HepG2 (cell line): ENCODE measurements at regions not wholly inside any gene's neighbourhood (a gene's known extent, or its start where the extent isn't known, plus 50 kb on each side); places are given as distances from the start of the nearest gene placed in this dataset.

Experiments
- ATAC-seq: fragments of 200-7000 bp; cut with Tn5 transposase; 3 replicates; pipeline ENCODE4 v1.9.1; 2020; ENCODE audit warnings: mild to moderate bottlenecking, moderate library complexity
- BruUV-seq: library from RNA; stranded (reverse); fragments of 400-500 nt; replicated peaks from 2 replicates; lab custom pipeline; 2021; lab: Mats Ljungman, UMichigan
- CTCF ChIA-PET: fragments of 300-600 bp; formaldehyde crosslinking; extraction: SDS; loops from one replicate; lab custom pipeline; 2021; ENCODE audit warnings: low total read pairs, inconsistent platforms, low intra/inter-chr PET ratio; lab: Yijun Ruan, JAX
- POLR2A ChIA-PET: fragments of 350-600 bp; sonication (Branson Sonifier 250); formaldehyde crosslinking; loops from one replicate; lab custom pipeline; 2020; ENCODE audit warnings: antibody characterized with exemption, inconsistent platforms; lab: Yijun Ruan, JAX
- DNase-seq: peaks from one replicate; pipeline ENCODE4 v3.0.0-alpha.2; 2015; ENCODE audit warnings: low spot score
- FAIRE-seq: peaks from 3 replicates; lab custom pipeline; 2011; peaks lifted over from hg19 to GRCh38; lab: Jason Lieb, UNC
- H2AFZ ChIP-seq: one replicate; pipeline ENCODE4 v1.6.1; 2011; ENCODE audit warnings: low read length, inconsistent platforms
- H3K27ac ChIP-seq: fragments of 300-600 bp; 3 replicates; pipeline ENCODE4 v1.8.0; 2011; ENCODE audit warnings: mixed run types, mild to moderate bottlenecking, mixed read lengths, low read length, inconsistent platforms; ENCODE audit not compliant: insufficient read depth; ENCODE audit errors: extremely low read length
- H3K27me3 ChIP-seq, 2 experiments: fragments of 200-600 bp in 1 of 2; 2 replicates in 1 of 2; 3 replicates in 1 of 2; pipeline versions ENCODE4 v1.6.0 to v1.8.0; 2011; ENCODE audit warnings: low read length in 2 of 2, mild to moderate bottlenecking in 2 of 2, moderate library complexity in 2 of 2, inconsistent platforms in 1 of 2; ENCODE audit not compliant: insufficient read depth in 2 of 2, control insufficient read depth in 1 of 2
- H3K36me3 ChIP-seq, 2 experiments: fragments of 200-600 bp in 1 of 2; replicated peaks in 1 of 2; 2 replicates in 1 of 2; 3 replicates in 1 of 2; pipeline versions ENCODE4 v1.5.1 to v1.8.0; 2011; ENCODE audit warnings: low read length in 2 of 2, inconsistent platforms in 1 of 2; ENCODE audit not compliant: insufficient read depth in 2 of 2, control insufficient read depth in 1 of 2
- H3K4me1 ChIP-seq: 2 replicates; pipeline ENCODE4 v1.5.1; 2012; ENCODE audit warnings: low read length, inconsistent platforms; ENCODE audit not compliant: insufficient read depth
- H3K4me2 ChIP-seq: 2 replicates; pipeline ENCODE4 v1.6.0; 2011; ENCODE audit warnings: low read depth, low read length, inconsistent platforms
- H3K4me3 ChIP-seq, 3 experiments: fragments of 200-600 bp in 1 of 3; sonication (generic), shearing (Covaris generic) in 1 of 3; replicated peaks in 1 of 3; 2 replicates each; pipeline ENCODE4 v1.5.1; 2011 to 2016; ENCODE audit warnings: low read length in 3 of 3, inconsistent platforms in 2 of 3, low read depth in 2 of 3, mild to moderate bottlenecking in 2 of 3, control low read depth in 1 of 3, mixed read lengths in 1 of 3; ENCODE audit not compliant: insufficient read depth in 1 of 3
- H3K79me2 ChIP-seq: one replicate; pipeline ENCODE4 v1.6.1; 2011; ENCODE audit warnings: low read length, inconsistent platforms; ENCODE audit not compliant: insufficient read depth
- H3K9ac ChIP-seq: 2 replicates; pipeline ENCODE4 v1.6.0; 2011; ENCODE audit warnings: mild to moderate bottlenecking, low read depth, low read length, inconsistent platforms; ENCODE audit not compliant: insufficient read depth
- H3K9me3 ChIP-seq: 2 replicates; pipeline ENCODE4 v1.5.1; 2012; ENCODE audit warnings: mild to moderate bottlenecking, low read length
- H4K20me1 ChIP-seq: 2 replicates; pipeline ENCODE4 v1.6.0; 2011; ENCODE audit warnings: inconsistent platforms, mild to moderate bottlenecking, low read length, moderate library complexity; ENCODE audit not compliant: insufficient read depth
- CEBPG ChIP-seq: IDR thresholded peaks from 2 replicates; pipeline ENCODE4 v1.6.1; 2016
- DDIT3 ChIP-seq: sonication (generic); formaldehyde crosslinking; IDR thresholded peaks from 2 replicates; pipeline ENCODE4 v1.4.0; 2020; ENCODE audit warnings: mild to moderate bottlenecking, missing genetic modification reagents
- GABPA ChIP-seq, 2 experiments: IDR thresholded peaks; 2 replicates each; pipeline ENCODE4 v1.6.1; 2011 to 2016; ENCODE audit warnings: low read depth in 2 of 2, low read length in 1 of 2, missing biosample characterization in 1 of 2, missing genetic modification characterization in 1 of 2
- GABPB1 ChIP-seq: IDR thresholded peaks from 2 replicates; pipeline ENCODE4 v1.6.1; 2016; ENCODE audit warnings: mild to moderate bottlenecking, missing genetic modification reagents, moderate library complexity, missing compliant biosample characterization
- HIVEP1 ChIP-seq: sonication (generic); formaldehyde crosslinking; IDR thresholded peaks from 2 replicates; pipeline ENCODE4 v1.4.0; 2020; ENCODE audit warnings: mild to moderate bottlenecking, missing genetic modification reagents
- HOXA3 ChIP-seq: sonication (generic); formaldehyde crosslinking; IDR thresholded peaks from 2 replicates; pipeline ENCODE4 v1.5.0; 2020; ENCODE audit warnings: missing genetic modification reagents
- HOXD1 ChIP-seq: sonication (generic); formaldehyde crosslinking; IDR thresholded peaks from 2 replicates; pipeline ENCODE4 v1.5.0; 2020; ENCODE audit warnings: missing genetic modification reagents
- ONECUT2 ChIP-seq: sonication (generic); formaldehyde crosslinking; IDR thresholded peaks from 2 replicates; pipeline ENCODE4 v1.4.0; 2020; ENCODE audit warnings: missing genetic modification reagents
- RORA ChIP-seq: sonication (generic); formaldehyde crosslinking; IDR thresholded peaks from 2 replicates; pipeline ENCODE4 v1.5.0; 2020; ENCODE audit warnings: mild to moderate bottlenecking, missing genetic modification reagents, moderate library complexity
- SETDB1 ChIP-seq: sonication (generic); formaldehyde crosslinking; IDR thresholded peaks from 2 replicates; pipeline ENCODE4 v1.5.1; 2020; ENCODE audit warnings: missing genetic modification reagents, mild to moderate bottlenecking, borderline replicate concordance
- SIN3B ChIP-seq: fragments of 150-350 bp; IDR thresholded peaks from 2 replicates; pipeline ENCODE4 v1.6.1; 2014; ENCODE audit warnings: low read length
- SP5 ChIP-seq: IDR thresholded peaks from 2 replicates; pipeline ENCODE4 v1.6.1; 2016; ENCODE audit warnings: low read depth, borderline replicate concordance
- THYN1 ChIP-seq: sonication (generic); formaldehyde crosslinking; IDR thresholded peaks from 2 replicates; pipeline ENCODE4 v1.8.1; 2023; ENCODE audit warnings: low read depth, mild to moderate bottlenecking, moderate library complexity, missing genetic modification reagents, borderline replicate concordance
- ZMYM4 ChIP-seq: sonication (generic); formaldehyde crosslinking; IDR thresholded peaks from 2 replicates; pipeline ENCODE4 v1.8.1; 2023; ENCODE audit warnings: mild to moderate bottlenecking, missing genetic modification reagents
- ZNF547 ChIP-seq: sonication (generic); formaldehyde crosslinking; IDR thresholded peaks from 2 replicates; pipeline ENCODE4 v1.5.1; 2020; ENCODE audit warnings: mild to moderate bottlenecking, missing genetic modification reagents
- WGBS: methylation state at CpG from one replicate; pipeline ENCODE4 v1.1.6; 2017; ENCODE audit warnings: low lambda C conversion rate; 5-methylcytosine and 5-hydroxymethylcytosine counted together
- in situ Hi-C: cut with HindIII; loops from 2 replicates; pipeline ENCODE4 v1.10.0; 2017; ENCODE audit warnings: low pct_unique_long_range_greater_than_20kb; ENCODE audit not compliant: extremely low pct_ligation_motif_present
- intact Hi-C: fragments of 100-400 bp; cut with micrococcal nuclease; formaldehyde crosslinking; loops from one replicate; pipeline ENCODE4 v1.10.0; 2022; ENCODE audit not compliant: unreplicated experiment

GRCh38 chr12:97797473-97797872 is 334.9 kb downstream of the RMST start:
- H3K9ac ChIP-seq, result no peak overlapping the region
- WGBS, result 0% methylated on average over 3 of the region's 3 CpGs
- intact Hi-C loops (no loop called here), in situ Hi-C loops (no loop called here)
- no peak for ATAC-seq
- H3K4me3 ChIP-seq, result no peak overlapping the region
- no peak overlapping the region for H2AFZ ChIP-seq
- no peaks in the 10 kb centered on the region for H3K79me2 ChIP-seq
- H3K4me2 ChIP-seq, result no peak overlapping the region
- H3K9me3 ChIP-seq, result peaks cover 10% of the 10 kb centered on the region
- H3K27ac ChIP-seq, result no peak overlapping the region
- no peaks in the 10 kb centered on the region for H3K27me3 ChIP-seq
- H3K4me1 ChIP-seq, result no peaks in the 10 kb centered on the region
- H3K36me3 ChIP-seq, result no peaks in the 10 kb centered on the region
- no peak for DNase-seq
- no TSS peak for BruUV-seq
- no peaks in the 10 kb centered on the region for H4K20me1 ChIP-seq
- ChIA-PET CTCF (no interaction called here), POLR2A (no interaction called here)
- TF ChIP-seq HOXA3 (CRISPR knock-in tag) (no peak), HIVEP1 (CRISPR knock-in tag) (no peak), ZMYM4 (CRISPR knock-in tag) (no peak), DDIT3 (CRISPR knock-in tag) (no peak), SP5 (no peak), HOXD1 (CRISPR knock-in tag) (no peak), SIN3B (no peak), SETDB1 (no peak), THYN1 (CRISPR knock-in tag) (no peak), RORA (CRISPR knock-in tag) (no peak)
- FAIRE-seq, result no peak

GRCh38 chr12:97800561-97800960 is 338.0 kb downstream of the RMST start:
- no TSS peak for BruUV-seq
- WGBS, result 2% methylated on average over 3 of the region's 3 CpGs

More at GRCh38 chr12:97800561-97800960, 338.0 kb downstream of the RMST start:
- Histone ChIP-seq H3K27me3 (no peaks in the 10 kb centered on the region), H3K36me3 (no peaks in the 10 kb centered on the region), H3K4me2 (no peak overlapping the region), H3K9me3 (no peaks in the 10 kb centered on the region), H3K4me1 (no peaks in the 10 kb centered on the region), H4K20me1 (no peaks in the 10 kb centered on the region), H3K27ac (no peak overlapping the region), H3K4me3 (no peak overlapping the region), H3K9ac (no peak overlapping the region), H3K79me2 (no peaks in the 10 kb centered on the region), H2AFZ (no peak overlapping the region)
- CTCF ChIA-PET, result no interaction called here
- no peak for ATAC-seq
- no peak for TF ChIP-seq ZNF547 (CRISPR knock-in tag)
- TF ChIP-seq ONECUT2 (CRISPR knock-in tag), result no peak
- 0 out of 2 replicates have a peak, but pooled peaks have one; percentile 10 for TF ChIP-seq CEBPG (CRISPR knock-in tag)
- no peak for TF ChIP-seq GABPA (IDR thresholded peaks at IDR 0.05; ENCODE audit: low read depth, low read length)
- peak; percentile 80 for TF ChIP-seq GABPA (CRISPR knock-in tag; IDR thresholded peaks at IDR 0.05; ENCODE audit: low read depth)
- peak; percentile 34; the same call in 1 of the 2 replicates for TF ChIP-seq GABPB1 (CRISPR knock-in tag)
- in situ Hi-C loops (no loop called here), intact Hi-C loops (no loop called here)
- FAIRE-seq, result no peak
- peak; percentile 1 for DNase-seq
- POLR2A ChIA-PET, result no interaction called here
